Fibroblast of mammary gland (primary cell): ENCODE measurements at regions not wholly inside any gene's neighbourhood (a gene's known extent, or its start where the extent isn't known, plus 50 kb on each side); places are given as distances from the start of the nearest gene placed in this dataset.

Experiments
- DNase-seq: peaks from one replicate; pipeline ENCODE4 v3.0.0-alpha.2; 2010; ENCODE audit warnings: low read depth
- H3K4me3 ChIP-seq: 2 replicates; pipeline ENCODE4 v1.5.1; 2011; ENCODE audit warnings: low read depth, mild to moderate bottlenecking, low read length, moderate library complexity; ENCODE audit not compliant: control insufficient read depth
- CTCF ChIP-seq: conservative IDR thresholded peaks from 2 replicates; pipeline ENCODE4 v1.5.1; 2011; ENCODE audit warnings: low read depth, low read length, inconsistent platforms; ENCODE audit not compliant: control insufficient read depth, insufficient read depth

GRCh38 chr2:125471963-125472362, 1184.0 kb upstream of the GYPC start:
- DNase-seq, result no peak
- no peak overlapping the region for H3K4me3 ChIP-seq
- TF ChIP-seq CTCF, result no peak

GRCh38 chr2:125479143-125479636, 1176.8 kb upstream of the GYPC start:
- TF ChIP-seq CTCF, result no peak
- H3K4me3 ChIP-seq, result no peak overlapping the region
- no peak for DNase-seq

DNA sequence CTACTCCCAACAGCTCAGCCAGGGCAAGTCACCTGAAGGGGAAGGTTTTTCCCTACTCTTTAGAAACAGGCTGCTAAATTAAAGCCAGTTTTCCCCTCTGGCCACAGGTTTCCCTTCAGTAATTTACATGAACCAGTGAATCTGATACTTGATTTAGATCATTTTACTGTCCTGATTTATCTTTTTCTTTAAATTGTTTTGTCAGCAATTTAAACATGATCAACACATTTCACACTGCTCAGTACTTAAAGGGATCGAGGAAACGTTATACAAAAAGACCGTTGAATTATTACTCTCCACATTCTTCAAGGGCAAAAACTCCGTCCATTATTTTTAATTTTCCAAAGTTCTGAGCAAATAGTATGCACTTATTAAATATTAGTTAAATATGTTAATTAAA, 1165.7 kb upstream of the GYPC start:
- no peak for DNase-seq
- no peak overlapping the region for H3K4me3 ChIP-seq
- no peak for TF ChIP-seq CTCF

- no peak for TF ChIP-seq CTCF
- no peak overlapping the region for H3K4me3 ChIP-seq
- DNase-seq, result no peak
Observed at GRCh38 chr2:125491663-125492062, 1164.3 kb upstream of the GYPC start.

DNA sequence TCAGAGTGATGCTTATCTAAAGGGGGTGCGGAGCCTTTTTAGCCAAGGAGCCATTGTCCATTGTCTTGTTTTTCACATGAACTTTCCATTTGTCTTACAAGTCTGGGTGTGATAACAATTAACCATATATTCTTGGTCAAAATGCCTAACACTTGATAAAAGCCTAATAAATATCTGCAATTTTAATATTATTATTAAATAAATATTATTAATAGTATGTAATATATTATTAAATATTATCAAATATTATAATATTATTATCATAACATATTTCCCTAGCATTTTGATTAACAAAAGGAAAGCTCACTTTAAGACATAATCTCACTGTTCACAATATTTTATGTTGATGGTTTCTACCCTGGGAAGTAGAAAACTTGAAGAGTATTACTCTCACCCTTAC, 1143.6 kb upstream of the GYPC start:
- no peak for TF ChIP-seq CTCF
- DNase-seq, result no peak
- H3K4me3 ChIP-seq, result no peak overlapping the region

DNA sequence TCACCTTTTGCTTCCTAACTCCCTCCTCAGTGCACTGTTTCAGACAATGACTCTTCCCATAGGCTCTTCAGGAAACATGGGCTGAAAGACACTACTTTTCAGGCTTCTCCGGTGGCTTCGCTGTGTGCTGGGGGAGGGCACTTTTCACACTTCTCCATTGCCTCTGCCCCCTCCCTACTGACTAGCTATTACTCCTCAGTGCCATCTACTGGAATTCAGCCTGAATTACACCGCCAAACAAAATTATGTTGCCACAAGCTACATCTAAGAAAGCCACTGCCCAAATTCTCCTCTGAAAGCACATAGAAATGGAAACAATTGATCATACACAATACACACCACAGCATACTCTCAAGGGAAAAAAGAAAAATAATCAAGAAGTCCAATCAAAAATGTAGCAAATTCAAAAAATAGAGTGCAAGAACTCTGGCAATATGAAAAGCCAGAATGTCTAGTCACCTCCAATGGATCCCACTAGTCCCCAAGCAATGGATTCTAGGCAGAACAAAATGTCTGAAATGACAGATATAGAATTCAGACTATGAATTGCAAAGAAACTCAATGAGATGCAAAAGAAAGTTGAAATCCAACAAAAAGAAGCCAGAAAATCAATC, 1139.4 kb upstream of the GYPC start:
- peak; percentile 28 for TF ChIP-seq CTCF
- no peak overlapping the region for H3K4me3 ChIP-seq
- peak; percentile 0 for DNase-seq

- no peak overlapping the region for H3K4me3 ChIP-seq
- no peak for TF ChIP-seq CTCF
- DNase-seq, result no peak
Observed at GRCh38 chr2:125526093-125526492, 1129.9 kb upstream of the GYPC start.
